Right renal pelvis (tissue), 4 donors: ENCODE measurements at regions not wholly inside any gene's neighbourhood (a gene's known extent, or its start where the extent isn't known, plus 50 kb on each side); places are given as distances from the start of the nearest gene placed in this dataset.
"Not testable (repeated sequence)": the region's sequence is repeated elsewhere in the genome, so short reads cannot be mapped to it uniquely, and the experiment has no call there.

Source experiments
- DNase-seq, 4 donors: peaks; one replicate each; pipeline ENCODE4 v3.0.0-alpha.2; 2013; ENCODE audit warnings: low read depth in 4 of 4, low spot score in 3 of 4, missing footprints in 1 of 4

GRCh38 chrX:47302396-47302795 lies 68.0 kb upstream of the ZNF157 start:
- DNase-seq: no peak

GRCh38 chrX:47306471-47307023 lies 63.8 kb upstream of the ZNF157 start:
- DNase-seq: not testable (repeated sequence)

GRCh38 chrX:47311932-47312774 lies 58.2 kb upstream of the ZNF157 start:
- DNase-seq: peak in 2 of 4 donors; percentile 30 to 58

GRCh38 chrX:47313056-47313455 lies 57.3 kb upstream of the ZNF157 start:
- no peak for DNase-seq

GRCh38 chrX:47316276-47317025 lies 53.9 kb upstream of the ZNF157 start:
- no peak for DNase-seq
